Ishikawa (cell line): ENCODE measurements at regions not wholly inside any gene's neighbourhood (a gene's known extent, or its start where the extent isn't known, plus 50 kb on each side); places are given as distances from the start of the nearest gene placed in this dataset.
A peak's percentile ranks its signal among the peaks of the same experiment; 100 is the strongest.

ENCODE experiments used
- CEBPB ChIP-seq: IDR thresholded peaks from 2 replicates; pipeline ENCODE4 v1.6.1; 2012
- CREB1 ChIP-seq: IDR thresholded peaks from 2 replicates; pipeline ENCODE4 v1.6.1; 2012; ENCODE audit warnings: low read depth
- EGR1 ChIP-seq: IDR thresholded peaks from 2 replicates; pipeline ENCODE4 v1.6.1; 2012
- EP300 ChIP-seq: IDR thresholded peaks from 2 replicates; pipeline ENCODE4 v1.6.1; 2012; ENCODE audit warnings: borderline replicate concordance
- FOXM1 ChIP-seq: IDR thresholded peaks from 2 replicates; pipeline ENCODE4 v1.6.1; 2012; ENCODE audit warnings: low read depth, borderline replicate concordance
- MAX ChIP-seq: IDR thresholded peaks from 2 replicates; pipeline ENCODE4 v1.6.1; 2012
- NFIC ChIP-seq: IDR thresholded peaks from 2 replicates; pipeline ENCODE4 v1.6.1; 2012
- RAD21 ChIP-seq: IDR thresholded peaks from 2 replicates; pipeline ENCODE4 v1.6.1; 2012; ENCODE audit warnings: low read depth
- REST ChIP-seq: IDR thresholded peaks from 2 replicates; pipeline ENCODE4 v1.6.1; 2012; ENCODE audit warnings: low read depth, mild to moderate bottlenecking
- TAF1 ChIP-seq: IDR thresholded peaks from 2 replicates; pipeline ENCODE4 v1.6.1; 2012; ENCODE audit warnings: low read depth, mild to moderate bottlenecking
- TCF12 ChIP-seq: IDR thresholded peaks from 2 replicates; pipeline ENCODE4 v1.6.1; 2012; ENCODE audit warnings: low read depth
- TEAD4 ChIP-seq: IDR thresholded peaks from 2 replicates; pipeline ENCODE4 v1.6.1; 2012
- USF1 ChIP-seq: IDR thresholded peaks from 2 replicates; pipeline ENCODE4 v1.6.1; 2012
- YY1 ChIP-seq: IDR thresholded peaks from 2 replicates; pipeline ENCODE4 v1.6.1; 2012; ENCODE audit warnings: low read depth
- ZBTB7A ChIP-seq: IDR thresholded peaks from 2 replicates; pipeline ENCODE4 v1.6.1; 2012; ENCODE audit warnings: low read depth

GRCh38 chr12:69001251-69001650 is 68.3 kb upstream of the CPM start:
- TF ChIP-seq MAX (no peak), EGR1 (no peak), USF1 (no peak), CEBPB (no peak)

- TF ChIP-seq REST (no peak), CREB1 (no peak), TAF1 (no peak), FOXM1 (no peak), MAX (no peak), CEBPB (no peak), RAD21 (no peak), USF1 (no peak), EP300 (no peak), EGR1 (no peak), NFIC (no peak), YY1 (no peak), ZBTB7A (no peak), TEAD4 (no peak)
Observed at GRCh38 chr12:69002969-69003368, 70.0 kb upstream of the CPM start.

GRCh38 chr12:69003991-69004390 is 71.0 kb upstream of the CPM start:
- TF ChIP-seq TCF12, result no peak
- TF ChIP-seq YY1, result no peak
- no peak for TF ChIP-seq TEAD4
- TF ChIP-seq CREB1, result no peak
- TF ChIP-seq EP300, result no peak
- TF ChIP-seq ZBTB7A, result no peak
- TF ChIP-seq TAF1, result no peak
- no peak for TF ChIP-seq FOXM1
- TF ChIP-seq USF1, result no peak
- TF ChIP-seq REST, result no peak
- TF ChIP-seq MAX, result no peak
- no peak for TF ChIP-seq RAD21
- no peak for TF ChIP-seq EGR1
- no peak for TF ChIP-seq CEBPB
- no peak for TF ChIP-seq NFIC

GRCh38 chr12:69007101-69007854 is 74.3 kb upstream of the CPM start:
- TF ChIP-seq EP300 (0 out of 2 replicates have a peak, but pooled peaks have one; percentile 11), NFIC (no peak), FOXM1 (no peak), EGR1 (no peak), RAD21 (no peak), YY1 (no peak), MAX (0 out of 2 replicates have a peak, but pooled peaks have one; percentile 2), CEBPB (no peak), USF1 (no peak), REST (no peak), TAF1 (no peak), TEAD4 (no peak), ZBTB7A (no peak), TCF12 (0 out of 2 replicates have a peak, but pooled peaks have one; percentile 33), CREB1 (no peak)
